Progenitor cell of endocrine pancreas (in vitro differentiated cells): ENCODE measurements at regions not wholly inside any gene's neighbourhood (a gene's known extent, or its start where the extent isn't known, plus 50 kb on each side); places are given as distances from the start of the nearest gene placed in this dataset.

Experiments used
- DNase-seq: peaks from one replicate; pipeline ENCODE4 v3.0.0; 2021; ENCODE audit warnings: low spot score; ENCODE audit not compliant: unreplicated experiment
- H3K27ac Mint-ChIP-seq: 2 replicates; pipeline ENCODE4 v1.8.0; 2021; ENCODE audit warnings: mild to moderate bottlenecking, moderate library complexity, mixed read lengths
- H3K27me3 Mint-ChIP-seq: 2 replicates; pipeline ENCODE4 v1.8.0; 2021; ENCODE audit warnings: mixed read lengths
- H3K36me3 Mint-ChIP-seq: 2 replicates; pipeline ENCODE4 v1.8.0; 2022; ENCODE audit warnings: mixed read lengths; ENCODE audit not compliant: insufficient read depth
- H3K4me1 Mint-ChIP-seq: 2 replicates; pipeline ENCODE4 v1.8.0; 2021; ENCODE audit warnings: low read depth, mixed read lengths
- H3K4me3 Mint-ChIP-seq: 2 replicates; pipeline ENCODE4 v1.8.0; 2021; ENCODE audit warnings: low read depth, mild to moderate bottlenecking, moderate library complexity, mixed read lengths
- H3K9me3 Mint-ChIP-seq: 2 replicates; pipeline ENCODE4 v1.8.0; 2021; ENCODE audit warnings: low read depth, mixed read lengths
- CTCF ChIP-seq: fragments of 200-600 bp; sonication (generic); IDR thresholded peaks from one replicate; pipeline ENCODE4 v1.5.0; 2021; ENCODE audit warnings: antibody characterized with exemption, mild to moderate bottlenecking; ENCODE audit not compliant: unreplicated experiment

DNA sequence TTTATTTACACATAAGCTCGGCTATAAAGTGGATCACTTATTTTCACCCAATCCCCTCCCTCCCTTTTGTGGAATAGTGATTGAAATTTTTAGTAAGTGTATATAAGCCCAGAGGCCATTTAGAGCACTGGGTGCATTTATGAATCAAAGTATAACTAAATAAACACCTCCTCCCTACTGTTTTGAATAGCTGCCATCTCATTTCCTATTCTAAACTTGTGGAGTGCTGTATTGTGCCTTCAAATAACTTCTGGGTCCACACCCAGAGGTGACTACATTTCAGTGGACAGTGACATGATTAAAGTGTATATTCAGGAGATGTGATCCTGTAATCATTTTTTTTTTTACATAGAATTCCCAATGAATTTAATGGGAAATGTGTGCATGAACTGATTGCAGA lies 104.9 kb downstream of the TEX13C start:
- no peaks in the 10 kb centered on the region for H3K9me3 Mint-ChIP-seq
- H3K36me3 Mint-ChIP-seq = no peaks in the 10 kb centered on the region
- no peak overlapping the region for H3K27ac Mint-ChIP-seq
- no peak for TF ChIP-seq CTCF
- H3K4me1 Mint-ChIP-seq = peaks cover 2% of the 10 kb centered on the region
- DNase-seq = no peak
- H3K27me3 Mint-ChIP-seq = no peaks in the 10 kb centered on the region
- no peak overlapping the region for H3K4me3 Mint-ChIP-seq

GRCh38 chrX:125436855-125437254 lies 117.2 kb downstream of the TEX13C start:
- DNase-seq = no peak
- no peak overlapping the region for H3K4me3 Mint-ChIP-seq
- H3K27me3 Mint-ChIP-seq = no peaks in the 10 kb centered on the region
- peaks cover 13% of the 10 kb centered on the region for H3K9me3 Mint-ChIP-seq
- H3K36me3 Mint-ChIP-seq = no peaks in the 10 kb centered on the region
- peak; percentile 70 for TF ChIP-seq CTCF
- H3K4me1 Mint-ChIP-seq = no peaks in the 10 kb centered on the region
- no peak overlapping the region for H3K27ac Mint-ChIP-seq

DNA sequence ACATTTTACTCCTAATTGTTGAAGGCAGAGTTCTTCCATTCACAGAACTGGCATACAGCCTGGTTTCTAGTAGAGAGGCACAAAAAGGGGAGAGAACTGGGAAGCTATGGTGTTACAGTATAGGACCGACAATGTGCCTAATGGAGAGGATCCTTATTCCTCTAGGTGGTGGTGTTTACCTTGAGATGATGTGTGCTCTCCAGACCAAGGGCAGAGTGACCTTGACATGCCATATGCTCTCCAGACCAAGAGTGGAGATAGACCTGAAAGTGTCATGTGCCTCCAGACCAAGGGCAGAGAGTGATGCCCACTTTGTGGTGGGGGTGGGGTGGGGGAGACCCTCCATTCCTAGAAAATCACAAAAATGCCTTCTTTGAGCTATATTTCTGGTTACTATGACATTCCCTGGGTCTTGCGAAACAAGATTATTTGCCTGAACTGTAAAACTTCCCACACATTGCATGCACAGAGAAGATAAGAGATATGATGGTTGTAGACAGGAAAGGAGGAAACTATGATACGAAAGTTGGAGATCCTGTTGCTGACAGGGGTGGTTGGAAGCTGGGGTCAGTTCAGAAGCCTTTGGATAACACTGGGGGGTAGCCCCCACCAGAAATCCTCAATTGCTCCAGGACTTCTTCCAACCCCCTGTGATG lies 119.7 kb downstream of the TEX13C start:
- Mint-ChIP-seq H3K4me1 (no peaks in the 10 kb centered on the region), H3K27me3 (no peaks in the 10 kb centered on the region), H3K4me3 (no peak overlapping the region), H3K36me3 (no peaks in the 10 kb centered on the region), H3K9me3 (peaks cover 3% of the 10 kb centered on the region), H3K27ac (no peak overlapping the region)
- TF ChIP-seq CTCF = no peak
- DNase-seq = no peak

- TF ChIP-seq CTCF = no peak
- peaks cover 34% of the 10 kb centered on the region for H3K9me3 Mint-ChIP-seq
- no peak overlapping the region for H3K4me3 Mint-ChIP-seq
- no peaks in the 10 kb centered on the region for H3K4me1 Mint-ChIP-seq
- no peaks in the 10 kb centered on the region for H3K27me3 Mint-ChIP-seq
- no peak for DNase-seq
- H3K27ac Mint-ChIP-seq = no peak overlapping the region
- H3K36me3 Mint-ChIP-seq = peaks cover 2% of the 10 kb centered on the region
Observed at GRCh38 chrX:125444659-125445058, 125.0 kb downstream of the TEX13C start.

- Mint-ChIP-seq H3K4me3 (no peak overlapping the region), H3K9me3 (no peaks in the 10 kb centered on the region), H3K36me3 (no peaks in the 10 kb centered on the region), H3K27me3 (no peaks in the 10 kb centered on the region), H3K4me1 (no peaks in the 10 kb centered on the region), H3K27ac (no peak overlapping the region)
- no peak for TF ChIP-seq CTCF
- DNase-seq = no peak
Observed at GRCh38 chrX:125475482-125475881, 155.8 kb downstream of the TEX13C start.
